NCI-H2081 (cell line): ENCODE measurements at regions not wholly inside any gene's neighbourhood (a gene's known extent, or its start where the extent isn't known, plus 50 kb on each side); places are given as distances from the start of the nearest gene placed in this dataset.

Experiments
- DNase-seq, 2 experiments: peaks; one replicate each; lab custom pipeline; 2025; lab: John Stamatoyannopoulos, UW

DNA sequence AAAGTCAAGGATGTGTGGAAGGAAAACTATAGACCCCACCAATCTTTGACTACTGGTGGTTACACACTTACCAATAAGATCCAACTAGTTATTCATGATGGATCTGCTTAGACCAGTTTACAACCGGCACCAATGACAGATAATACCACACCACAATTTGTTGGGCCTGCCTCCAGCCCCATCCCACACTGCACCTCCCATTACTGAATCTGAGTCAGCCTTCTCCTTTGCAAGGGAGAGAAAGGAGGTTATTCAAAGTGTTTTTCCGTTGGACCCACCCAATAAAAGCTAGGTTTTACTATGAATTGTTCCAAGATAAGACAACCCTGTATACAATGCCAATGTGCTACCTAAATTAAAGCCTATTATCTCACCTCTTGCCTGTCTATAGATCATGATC is 453.5 kb downstream of the MTRR start:
- DNase-seq: no peak

DNA sequence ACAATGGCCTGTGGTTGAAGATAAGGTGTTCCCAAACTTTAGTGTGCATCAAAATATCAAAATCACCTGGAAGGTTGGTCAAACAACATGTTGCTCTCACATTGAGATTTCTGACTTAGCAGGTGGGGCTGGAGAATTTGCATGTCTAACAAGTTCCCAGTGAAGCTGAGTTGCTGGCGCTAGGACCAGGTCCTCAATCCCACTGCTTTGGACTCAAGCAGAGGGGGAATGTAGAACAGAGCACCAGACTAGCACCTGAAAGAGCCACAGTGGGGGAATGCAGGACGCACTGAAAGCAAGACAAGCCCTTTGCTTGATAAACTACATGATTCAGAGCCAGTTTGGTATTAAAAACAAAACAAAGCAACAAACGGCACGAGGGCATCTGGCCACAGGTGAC is 458.1 kb downstream of the MTRR start:
- DNase-seq: no peak

GRCh38 chr5:8329773-8330172 is 460.8 kb downstream of the MTRR start:
- no peak for DNase-seq

GRCh38 chr5:8332666-8333445 is 463.9 kb downstream of the MTRR start:
- DNase-seq: no peak

DNA sequence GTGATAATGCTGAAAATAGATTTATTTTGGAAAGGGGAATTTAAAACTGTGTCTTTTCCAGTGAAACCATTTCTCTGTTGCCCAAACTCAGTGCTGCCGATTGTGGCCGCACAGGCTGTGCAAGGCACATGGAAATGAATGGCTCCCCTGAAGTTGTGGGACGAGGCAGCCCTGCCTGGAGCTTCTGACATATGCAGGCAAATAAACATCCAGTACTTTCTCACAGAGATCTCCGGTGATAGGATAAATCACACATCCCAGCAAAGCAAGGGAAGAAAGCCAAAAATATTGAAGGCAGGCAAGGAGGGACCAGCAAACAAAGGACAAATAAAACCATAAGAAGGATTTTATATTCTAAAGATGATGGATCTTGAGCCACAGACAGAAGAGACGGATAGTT is 464.5 kb downstream of the MTRR start:
- no peak for DNase-seq

GRCh38 chr5:8333977-8334376 is 465.0 kb downstream of the MTRR start:
- no peak for DNase-seq

DNA sequence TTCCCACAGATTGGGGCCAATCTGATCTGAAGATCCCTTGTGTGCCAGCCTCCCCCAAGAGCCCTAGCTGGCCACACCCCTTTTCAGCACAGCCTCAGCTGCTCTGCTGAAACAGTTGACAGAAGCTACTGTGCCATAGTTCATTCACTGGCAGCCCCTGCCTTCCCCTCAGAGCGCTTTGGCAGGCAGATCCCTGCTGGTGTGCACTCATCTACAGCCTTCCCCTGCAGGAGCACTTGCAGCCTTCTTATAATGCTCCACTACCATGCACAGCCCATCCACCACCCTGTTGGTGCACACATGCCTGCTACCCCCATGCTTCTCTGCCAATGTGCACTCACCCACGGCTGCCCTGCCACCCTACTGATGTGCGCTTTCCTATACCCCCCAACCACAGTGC is 471.3 kb downstream of the MTRR start:
- peak in 1 of 2 experiments; percentile 21 for DNase-seq

GRCh38 chr5:8340739-8341344 is 471.9 kb downstream of the MTRR start:
- DNase-seq: peak; percentile 42 to 66

GRCh38 chr5:8341406-8341805 is 472.5 kb downstream of the MTRR start:
- no peak for DNase-seq

- DNase-seq: no peak
Measured at GRCh38 chr5:8347984-8348383, 479.0 kb downstream of the MTRR start.

GRCh38 chr5:8349855-8350254 is 480.9 kb downstream of the MTRR start:
- DNase-seq: no peak

DNA sequence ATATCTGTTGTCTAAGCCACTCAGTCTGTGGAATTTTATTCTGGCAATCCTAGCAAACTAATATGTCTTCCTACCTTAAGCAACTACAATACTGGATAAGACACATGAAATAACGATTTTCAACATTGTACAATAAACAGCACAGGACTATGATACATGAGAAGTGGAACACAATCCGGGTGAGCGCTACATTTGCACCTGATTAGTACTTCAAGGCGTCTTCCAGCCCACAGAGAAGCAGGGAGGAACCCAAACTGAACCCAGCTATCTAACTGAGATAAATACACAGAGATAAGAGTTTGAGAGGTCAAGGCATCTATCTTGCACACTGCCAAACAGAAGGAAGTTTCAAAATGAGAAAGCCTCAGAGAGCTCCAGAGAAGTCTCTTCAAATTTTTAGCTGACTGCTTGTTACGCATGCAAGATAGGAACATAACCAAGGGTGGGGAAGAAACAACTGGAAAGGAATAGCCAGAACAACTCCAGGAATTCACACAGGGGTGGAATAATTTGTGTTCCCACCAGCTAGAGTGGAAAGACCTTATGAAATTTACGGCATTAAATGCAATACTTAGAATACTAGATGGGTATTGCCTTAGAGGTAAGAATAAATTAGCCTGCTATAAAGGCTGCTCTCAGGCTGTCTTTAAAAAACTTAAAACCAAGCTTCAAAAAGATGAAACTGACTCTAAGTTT is 481.8 kb downstream of the MTRR start:
- no peak for DNase-seq

- DNase-seq: no peak
Measured at GRCh38 chr5:8355981-8356380, 487.0 kb downstream of the MTRR start.

- no peak for DNase-seq
Measured at GRCh38 chr5:8360012-8360411, 491.1 kb downstream of the MTRR start.

- no peak for DNase-seq
Measured at GRCh38 chr5:8362495-8362894, 493.5 kb downstream of the MTRR start.

GRCh38 chr5:8363138-8363537 is 494.2 kb downstream of the MTRR start:
- DNase-seq: peak in 1 of 2 experiments; percentile 29

DNA sequence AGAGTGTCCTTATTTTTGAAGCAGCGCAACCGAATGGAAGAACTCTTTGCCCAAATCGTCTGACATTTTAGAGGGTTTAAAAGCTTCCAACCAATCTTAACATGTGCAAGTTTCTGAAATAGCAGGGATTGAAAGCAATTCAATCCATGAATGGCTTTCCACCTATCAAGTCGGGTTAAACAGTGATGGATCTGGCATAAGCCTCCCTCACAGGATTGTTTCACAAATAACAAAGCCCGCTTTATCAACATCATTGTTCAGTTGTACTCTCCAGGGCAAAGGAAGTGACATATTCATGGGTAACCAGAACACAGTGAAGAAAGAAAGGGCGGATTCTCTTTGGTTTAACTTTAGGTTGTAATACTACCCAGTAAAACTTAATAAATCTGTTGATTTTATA is 497.3 kb downstream of the MTRR start:
- DNase-seq: no peak

GRCh38 chr5:8376478-8376877 is 507.5 kb downstream of the MTRR start:
- no peak for DNase-seq

DNA sequence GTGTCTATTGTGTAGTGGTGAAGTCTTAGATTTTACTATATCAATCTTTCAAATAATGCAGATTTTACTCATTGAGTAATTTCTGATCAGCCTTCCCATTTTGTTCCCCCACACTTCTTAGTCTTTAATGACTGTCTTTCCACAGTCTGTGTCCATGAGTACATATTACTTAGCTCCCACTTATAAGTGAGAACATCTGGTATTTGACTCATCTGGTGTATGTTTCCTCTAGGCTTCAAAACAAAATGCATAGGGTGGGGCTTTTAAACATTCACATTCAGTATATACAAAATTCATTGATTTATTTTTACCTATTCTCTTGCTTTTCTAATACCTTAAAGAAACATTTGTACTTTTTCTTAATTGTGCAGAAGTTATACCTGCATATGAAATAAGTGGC is 513.0 kb downstream of the MTRR start:
- DNase-seq: no peak

- peak in 1 of 2 experiments; percentile 55 for DNase-seq
Measured at GRCh38 chr5:8382456-8382855, 513.5 kb downstream of the MTRR start.

DNA sequence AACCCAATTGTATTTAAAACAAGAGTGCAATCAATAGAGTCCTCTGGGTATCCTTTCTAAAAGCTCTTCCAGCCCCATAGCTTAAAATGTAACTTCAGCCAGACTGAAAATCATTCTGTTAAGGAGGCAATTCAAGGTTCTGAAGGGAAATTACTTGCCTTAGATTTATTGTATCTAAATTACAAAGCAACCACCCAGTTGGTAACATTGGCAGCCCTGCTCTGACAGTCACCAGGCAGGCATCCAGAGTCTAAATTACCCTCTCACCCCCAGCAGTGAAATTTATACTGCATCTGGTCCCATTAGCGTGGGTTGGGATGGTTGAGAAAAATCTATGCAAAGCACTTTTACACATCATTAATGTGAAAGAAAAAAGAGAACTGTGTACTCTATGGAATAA is 514.7 kb downstream of the MTRR start:
- DNase-seq: peak; percentile 94 to 99

GRCh38 chr5:8386719-8387288 is 517.9 kb downstream of the MTRR start:
- DNase-seq: peak in 1 of 2 experiments; percentile 50

GRCh38 chr5:8391911-8392310 is 523.0 kb downstream of the MTRR start:
- DNase-seq: no peak
